GM21737 (cell line): ENCODE measurements at regions not wholly inside any gene's neighbourhood (a gene's known extent, or its start where the extent isn't known, plus 50 kb on each side); places are given as distances from the start of the nearest gene placed in this dataset.

Experiments used
- ATAC-seq: cut with Tn5 transposase; IDR thresholded peaks from one replicate; pipeline ENCODE4 v1.9.1; 2021; ENCODE audit warnings: mild to moderate bottlenecking, moderate library complexity; ENCODE audit not compliant: unreplicated experiment

GRCh38 chr3:147046916-147047315, 359.4 kb downstream of the ZIC4 start:
- ATAC-seq = no peak

- ATAC-seq = no peak
These were observed 367.9 kb downstream of the ZIC4 start for GRCh38 chr3:147038481-147038880.

- no peak for ATAC-seq
These were observed 372.0 kb downstream of the ZIC4 start for GRCh38 chr3:147034359-147034758.

GRCh38 chr3:147030274-147030673, 376.1 kb downstream of the ZIC4 start:
- no peak for ATAC-seq

GRCh38 chr3:147015334-147015733, 391.0 kb downstream of the ZIC4 start:
- no peak for ATAC-seq

- ATAC-seq = no peak
These were observed 397.5 kb downstream of the ZIC4 start for GRCh38 chr3:147008886-147009285.

GRCh38 chr3:147008458-147008857, 397.9 kb downstream of the ZIC4 start:
- no peak for ATAC-seq

- ATAC-seq = no peak
These were observed 398.6 kb downstream of the ZIC4 start for GRCh38 chr3:147007736-147008245.

GRCh38 chr3:147002721-147003120, 397.6 kb upstream of the PLSCR5 start:
- ATAC-seq = no peak

- no peak for ATAC-seq
These were observed 395.1 kb upstream of the PLSCR5 start for GRCh38 chr3:147000274-147000673.

GRCh38 chr3:146991907-146992306, 386.8 kb upstream of the PLSCR5 start:
- no peak for ATAC-seq

GRCh38 chr3:146975476-146975875, 370.3 kb upstream of the PLSCR5 start:
- no peak for ATAC-seq

- ATAC-seq = no peak
These were observed 369.9 kb upstream of the PLSCR5 start for GRCh38 chr3:146975032-146975431.

- ATAC-seq = no peak
These were observed 368.9 kb upstream of the PLSCR5 start for GRCh38 chr3:146974001-146974400.

- ATAC-seq = no peak
These were observed 367.6 kb upstream of the PLSCR5 start for GRCh38 chr3:146972726-146973125.

- no peak for ATAC-seq
These were observed 365.1 kb upstream of the PLSCR5 start for GRCh38 chr3:146970236-146970635.

GRCh38 chr3:146969356-146969755, 364.2 kb upstream of the PLSCR5 start:
- no peak for ATAC-seq

GRCh38 chr3:146968204-146968651, 363.1 kb upstream of the PLSCR5 start:
- no peak for ATAC-seq

GRCh38 chr3:146967783-146968182, 362.6 kb upstream of the PLSCR5 start:
- ATAC-seq = no peak

- ATAC-seq = no peak
These were observed 361.0 kb upstream of the PLSCR5 start for GRCh38 chr3:146966124-146966523.

- ATAC-seq = no peak
These were observed 348.4 kb upstream of the PLSCR5 start for GRCh38 chr3:146953511-146953981.

- ATAC-seq = no peak
These were observed 343.8 kb upstream of the PLSCR5 start for GRCh38 chr3:146948985-146949384.

GRCh38 chr3:146948186-146948585, 343.0 kb upstream of the PLSCR5 start:
- ATAC-seq = no peak
